Posterior cingulate gyrus (tissue), 11 donors: ENCODE measurements at regions not wholly inside any gene's neighbourhood (a gene's known extent, or its start where the extent isn't known, plus 50 kb on each side); places are given as distances from the start of the nearest gene placed in this dataset.

ENCODE experiments used
- DNase-seq, 10 donors: peaks; one replicate each; pipeline versions ENCODE4 v3.0.0 to v3.0.0-alpha.2; 2020 to 2021; ENCODE audit warnings: mixed read lengths in 3 of 10
- intact Hi-C: fragments of 100-400 bp; cut with DNase I; formaldehyde crosslinking; loops from one replicate; pipeline ENCODE4 v1.15.1; 2023

GRCh38 chr5:13569090-13569715 is 375.3 kb downstream of the DNAH5 start:
- intact Hi-C loops: no loop called here

DNA sequence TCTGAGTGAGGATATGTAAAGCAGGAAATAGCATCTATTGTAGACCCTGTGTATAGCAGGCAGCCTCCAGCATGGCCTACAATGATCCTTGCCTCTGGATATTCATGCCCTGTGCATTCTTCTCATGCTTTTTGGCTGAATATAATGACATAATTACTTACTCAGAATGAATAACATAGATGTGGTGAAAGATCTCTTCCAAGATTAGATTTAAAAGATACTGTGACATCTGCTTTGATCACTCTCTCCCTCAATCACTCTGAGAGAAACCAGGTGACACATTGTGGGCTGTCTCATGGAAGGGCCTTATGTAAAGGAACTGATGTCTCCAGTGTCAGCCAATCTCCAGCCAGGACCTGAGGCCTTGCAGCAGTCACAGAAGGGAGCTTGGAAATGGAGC is 376.7 kb downstream of the DNAH5 start:
- DNase-seq: no peak
- intact Hi-C loops: no loop called here

More at GRCh38 chr5:13569090-13569715, 375.3 kb downstream of the DNAH5 start:
- DNase-seq: no peak

GRCh38 chr5:13566871-13567339 is 377.6 kb downstream of the DNAH5 start:
- intact Hi-C loops: no loop called here
- DNase-seq: no peak

DNA sequence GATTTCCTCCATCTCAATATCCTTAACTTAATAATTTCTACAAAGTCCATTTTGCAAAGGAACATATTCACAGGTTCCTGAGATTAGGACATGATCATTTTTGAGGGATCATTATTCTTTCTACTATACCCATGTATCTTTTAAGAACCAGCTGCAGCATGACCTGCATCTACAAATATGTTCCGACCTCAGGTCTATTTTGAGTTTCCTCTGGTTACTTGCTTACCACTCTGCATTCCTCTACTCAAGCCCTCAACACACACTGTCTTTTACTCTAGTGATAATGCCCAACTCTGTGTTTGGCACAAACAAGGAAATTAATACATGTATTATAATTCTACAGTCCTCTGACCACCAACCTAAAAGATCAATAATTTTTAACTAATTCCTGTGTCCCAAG is 386.1 kb downstream of the DNAH5 start:
- no peak for DNase-seq
- intact Hi-C loops: no loop called here

- intact Hi-C loops: no loop called here
- peak in 3 of 10 donors; percentile 9 to 81 (median 15) for DNase-seq
These were observed 390.6 kb downstream of the DNAH5 start for GRCh38 chr5:13553896-13554295.

- intact Hi-C loops: no loop called here
- no peak for DNase-seq
These were observed 392.1 kb downstream of the DNAH5 start for GRCh38 chr5:13552361-13552760.

DNA sequence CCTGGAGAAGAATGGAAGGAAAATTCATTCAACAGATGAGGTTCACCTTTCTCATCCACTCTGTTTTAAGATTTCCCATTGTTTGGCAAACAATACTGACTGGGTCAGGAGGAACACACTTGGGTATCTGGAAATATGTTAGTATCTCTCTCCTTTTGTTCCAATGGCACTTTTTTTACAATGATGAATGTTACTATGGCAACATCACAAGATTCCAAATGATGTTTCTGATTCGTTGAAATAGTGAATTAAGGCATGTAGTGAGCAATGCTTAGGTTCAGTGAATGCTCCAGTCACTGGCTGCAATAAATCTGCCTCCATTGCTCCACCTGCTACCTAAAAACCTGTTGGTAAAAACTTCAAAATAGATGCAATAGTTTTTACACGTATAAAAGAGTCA is 392.8 kb downstream of the DNAH5 start:
- intact Hi-C loops: no loop called here

GRCh38 chr5:13540168-13540750 is 404.2 kb downstream of the DNAH5 start:
- intact Hi-C loops: no loop called here
- DNase-seq: no peak

More for the DNA sequence above, 392.8 kb downstream of the DNAH5 start:
- DNase-seq: no peak

- intact Hi-C loops: no loop called here
These were observed 407.6 kb downstream of the DNAH5 start for GRCh38 chr5:13536933-13537332.

GRCh38 chr5:13533833-13534232 is 410.7 kb downstream of the DNAH5 start:
- intact Hi-C loops: no loop called here
- no peak for DNase-seq

More at GRCh38 chr5:13536933-13537332, 407.6 kb downstream of the DNAH5 start:
- DNase-seq: no peak

GRCh38 chr5:13529300-13529699 is 415.2 kb downstream of the DNAH5 start:
- DNase-seq: no peak
- intact Hi-C loops: no loop called here

DNA sequence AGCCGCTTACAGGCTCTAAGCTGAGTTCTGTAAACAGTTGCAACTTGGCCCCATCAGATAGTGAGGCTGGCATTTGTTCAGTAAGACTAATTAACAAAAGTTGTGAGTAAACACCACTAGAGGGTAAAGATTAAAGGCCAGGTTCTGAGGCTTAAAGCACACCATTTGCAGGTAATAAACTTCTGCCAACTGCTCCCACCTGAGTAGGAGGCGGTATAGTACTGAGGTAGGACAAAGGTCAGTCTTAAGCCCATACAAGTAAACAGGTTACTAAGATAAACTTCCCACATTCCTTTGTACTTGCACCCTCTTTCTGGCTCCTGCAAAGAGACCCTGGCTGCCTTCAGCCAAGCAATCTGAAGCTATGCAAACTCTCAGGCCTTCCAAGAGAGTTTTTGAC is 419.6 kb downstream of the DNAH5 start:
- no peak for DNase-seq
- intact Hi-C loops: no loop called here

DNA sequence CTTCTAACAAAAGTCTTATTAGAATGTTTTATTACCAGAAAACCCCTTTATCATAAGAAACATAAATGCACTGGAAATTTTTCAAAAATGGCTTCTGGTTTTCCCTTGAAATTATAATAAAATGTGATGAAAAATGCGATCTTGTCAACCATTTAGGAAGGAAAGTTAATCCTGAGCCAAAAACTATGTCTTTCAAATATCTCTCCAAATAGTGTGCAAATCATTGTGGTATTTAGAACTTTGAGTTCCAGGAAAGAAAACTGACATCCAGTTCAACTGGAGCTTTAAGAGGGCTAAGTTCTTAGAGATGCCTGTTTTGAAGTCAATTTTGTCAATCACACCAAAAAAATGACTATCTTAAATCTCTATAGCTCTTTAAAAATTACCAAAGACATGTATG is 425.4 kb downstream of the DNAH5 start:
- DNase-seq: no peak
- intact Hi-C loops: no loop called here

GRCh38 chr5:13516195-13516594 is 428.3 kb downstream of the DNAH5 start:
- intact Hi-C loops: no loop called here

GRCh38 chr5:13511442-13511841 is 433.0 kb downstream of the DNAH5 start:
- intact Hi-C loops: no loop called here
- no peak for DNase-seq

More at GRCh38 chr5:13516195-13516594, 428.3 kb downstream of the DNAH5 start:
- DNase-seq: no peak

DNA sequence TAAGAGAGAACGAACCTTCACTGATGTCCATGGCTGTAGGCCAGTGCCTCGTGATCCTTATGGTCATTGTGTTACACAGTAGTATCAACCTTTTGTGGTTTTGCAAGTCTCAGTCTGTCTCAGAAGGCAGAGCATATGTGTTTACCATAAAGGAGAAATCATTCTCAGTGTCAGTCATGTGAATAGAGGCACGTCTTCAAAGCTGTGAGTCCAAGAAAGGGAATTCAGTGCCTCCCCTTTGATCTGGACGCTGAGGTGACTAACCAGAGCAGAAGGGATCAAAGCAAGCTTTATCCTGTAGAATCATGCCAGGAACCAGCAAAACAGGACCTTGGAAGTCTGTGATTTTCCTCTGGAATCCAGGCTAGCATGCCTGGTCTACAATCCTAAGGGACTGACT is 433.9 kb downstream of the DNAH5 start:
- intact Hi-C loops: no loop called here
- no peak for DNase-seq

GRCh38 chr5:13508559-13508958 is 435.9 kb downstream of the DNAH5 start:
- intact Hi-C loops: no loop called here
- no peak for DNase-seq

DNA sequence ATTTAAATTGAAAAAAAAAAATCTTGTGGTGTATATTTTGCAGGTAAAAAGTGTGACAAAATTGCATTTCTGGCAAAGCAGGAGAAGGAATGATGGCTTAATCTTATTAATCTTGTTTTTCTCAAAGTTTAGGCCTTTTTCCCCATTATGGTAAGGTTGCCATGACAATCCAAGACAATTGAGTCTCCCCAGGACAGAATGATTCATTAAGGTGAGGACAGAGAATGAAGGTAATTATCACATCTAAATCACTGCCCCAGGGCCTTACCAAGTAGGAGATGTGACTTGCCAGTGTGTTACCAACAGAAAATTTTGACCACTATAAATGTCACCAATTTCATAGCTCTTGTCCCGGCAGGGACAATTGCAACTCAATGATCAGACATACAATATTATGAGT is 439.2 kb downstream of the DNAH5 start:
- no peak for DNase-seq
- intact Hi-C loops: no loop called here

DNA sequence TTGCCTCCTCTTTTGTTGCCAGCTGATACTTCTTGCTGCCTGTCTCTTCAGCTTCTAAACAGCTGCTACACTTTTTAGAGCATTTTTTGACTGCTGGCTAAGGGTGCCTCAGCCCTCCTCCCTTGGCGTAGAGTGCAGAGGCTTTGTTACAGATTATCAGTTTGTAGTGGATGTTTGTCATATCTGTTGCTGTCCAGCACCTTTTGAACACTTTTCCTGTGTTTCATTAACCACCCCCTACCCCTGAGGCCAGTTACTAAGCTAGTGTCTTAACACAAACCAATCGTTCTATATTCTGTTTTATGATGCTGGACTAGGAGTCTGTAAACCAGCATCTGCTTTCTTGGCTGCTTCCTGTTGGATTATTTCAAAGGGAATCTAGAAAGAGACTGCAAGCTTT is 441.5 kb downstream of the DNAH5 start:
- DNase-seq: peak in 1 of 10 donors; percentile 37
- intact Hi-C loops: no loop called here

DNA sequence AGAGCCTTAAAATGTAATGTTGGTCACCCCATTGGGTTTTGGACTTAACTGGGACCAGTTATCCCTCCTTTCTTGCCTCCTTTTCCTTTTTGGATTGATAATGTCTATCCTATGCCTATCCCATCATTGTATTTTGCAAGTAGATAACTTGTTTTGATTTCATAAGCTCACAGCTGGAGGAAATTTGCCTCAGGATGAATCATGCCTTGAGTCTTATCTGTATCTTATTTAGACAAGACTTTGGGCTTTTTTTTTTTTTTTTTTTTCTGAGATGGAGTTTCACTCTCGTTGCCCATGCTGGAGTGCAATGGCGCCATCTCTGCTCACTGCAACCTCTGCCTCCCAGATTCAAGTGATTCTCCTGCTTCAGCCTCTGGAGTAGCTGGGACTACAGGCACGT is 443.3 kb downstream of the DNAH5 start:
- intact Hi-C loops: no loop called here
- peak in 1 of 10 donors; percentile 73 for DNase-seq

DNA sequence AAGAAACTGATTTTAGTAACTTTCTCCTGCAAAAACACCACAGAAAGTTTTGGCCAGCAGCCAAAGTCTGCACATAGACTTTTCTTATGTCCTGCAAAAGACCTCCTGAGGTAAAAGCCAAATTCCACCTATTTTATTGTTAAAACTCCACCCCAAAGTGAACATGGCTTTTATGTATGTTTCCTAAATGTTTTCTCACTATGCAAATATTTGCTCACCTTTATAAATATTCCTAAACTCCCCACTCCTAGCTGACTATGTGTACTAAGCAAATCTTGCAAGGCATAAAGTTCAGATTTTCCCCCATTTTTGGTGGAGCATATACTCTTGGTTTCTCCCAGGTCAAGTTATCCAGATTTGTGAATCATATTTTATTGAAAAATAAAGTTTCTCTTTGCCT is 446.2 kb downstream of the DNAH5 start:
- no peak for DNase-seq
- intact Hi-C loops: no loop called here

DNA sequence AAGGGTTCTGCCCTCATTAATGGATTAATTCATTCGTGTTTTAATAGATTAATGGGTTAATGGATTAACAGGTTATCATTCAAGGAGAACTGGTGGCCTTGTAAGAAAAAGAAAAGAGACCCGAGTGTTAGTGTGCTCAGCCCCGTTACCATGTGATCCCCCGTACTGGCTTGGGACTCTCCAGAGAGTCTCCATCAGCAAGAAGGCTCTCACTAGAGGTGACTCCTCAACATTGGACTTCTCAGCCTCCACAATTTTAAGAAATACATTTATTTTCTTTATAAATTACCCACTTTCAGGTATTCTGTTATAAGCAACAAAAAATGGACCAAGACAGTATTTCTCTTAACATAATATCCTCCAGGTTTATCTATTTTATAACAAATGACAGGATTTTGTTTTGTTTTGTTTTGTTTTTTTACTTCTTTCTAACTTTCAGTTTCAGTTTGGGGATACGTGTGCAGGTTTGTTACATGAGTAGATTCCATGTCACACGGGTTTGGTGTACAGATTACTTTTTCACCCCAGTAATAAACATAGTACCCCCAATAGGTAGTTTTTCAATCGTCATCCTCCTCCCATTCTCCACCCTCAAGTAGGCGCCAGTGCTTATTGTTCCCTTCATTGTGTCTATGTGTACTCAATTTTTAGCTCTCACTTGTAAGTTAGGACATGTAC is 456.1 kb downstream of the DNAH5 start:
- intact Hi-C loops: no loop called here
- DNase-seq: no peak
